Trophoblast cell (in vitro differentiated cells and primary cell): ENCODE measurements at regions not wholly inside any gene's neighbourhood (a gene's known extent, or its start where the extent isn't known, plus 50 kb on each side); places are given as distances from the start of the nearest gene placed in this dataset.

Source experiments
- DNase-seq, 2 donors: peaks; one replicate each; pipeline ENCODE4 v3.0.0-alpha.2; 2016
- H2AFZ ChIP-seq: 2 replicates; pipeline ENCODE4 v1.6.1; 2013; ENCODE audit warnings: low read length, moderate library complexity, mild to moderate bottlenecking; ENCODE audit not compliant: insufficient read depth, poor library complexity
- H2AK5ac ChIP-seq: 2 replicates; pipeline ENCODE4 v1.6.1; 2013; ENCODE audit warnings: mild to moderate bottlenecking, low read length
- H2BK120ac ChIP-seq: 2 replicates; pipeline ENCODE4 v1.6.1; 2013; ENCODE audit warnings: low read length, mild to moderate bottlenecking, moderate library complexity; ENCODE audit not compliant: insufficient read depth, poor library complexity
- H2BK12ac ChIP-seq: 2 replicates; pipeline ENCODE4 v1.6.1; 2013; ENCODE audit warnings: mild to moderate bottlenecking, low read length, moderate library complexity
- H2BK5ac ChIP-seq: 2 replicates; pipeline ENCODE4 v1.6.1; 2013; ENCODE audit warnings: low read length, low read depth, moderate library complexity, mild to moderate bottlenecking; ENCODE audit not compliant: poor library complexity
- H3K14ac ChIP-seq: 2 replicates; pipeline ENCODE4 v1.6.1; 2013; ENCODE audit warnings: mild to moderate bottlenecking, low read length
- H3K18ac ChIP-seq: 2 replicates; pipeline ENCODE4 v1.6.1; 2013; ENCODE audit warnings: mild to moderate bottlenecking, low read length
- H3K23ac ChIP-seq: 2 replicates; pipeline ENCODE4 v1.6.1; 2013; ENCODE audit warnings: low read length
- H3K27ac ChIP-seq: 2 replicates; pipeline ENCODE4 v1.5.1; 2013; ENCODE audit warnings: low read depth, mild to moderate bottlenecking, inconsistent platforms, low read length, moderate library complexity
- H3K27me3 ChIP-seq: 2 replicates; pipeline ENCODE4 v1.6.1; 2013; ENCODE audit warnings: inconsistent platforms, mild to moderate bottlenecking, low read length, moderate library complexity; ENCODE audit not compliant: insufficient read depth
- H3K36me3 ChIP-seq, 2 experiments: 1 replicate in 1 of 2; 2 replicates in 1 of 2; pipeline ENCODE4 v1.6.1; 2013; ENCODE audit warnings: low read length in 2 of 2, mild to moderate bottlenecking in 2 of 2, moderate library complexity in 1 of 2; ENCODE audit not compliant: insufficient read depth in 2 of 2, control insufficient read depth in 1 of 2
- H3K4ac ChIP-seq: 2 replicates; pipeline ENCODE4 v1.6.1; 2013; ENCODE audit warnings: low read depth, mild to moderate bottlenecking, low read length, moderate library complexity
- H3K4me1 ChIP-seq, 2 experiments: 1 replicate in 1 of 2; 2 replicates in 1 of 2; pipeline ENCODE4 v1.6.1; 2013; ENCODE audit warnings: low read length in 2 of 2, mild to moderate bottlenecking in 2 of 2, moderate library complexity in 1 of 2; ENCODE audit not compliant: insufficient read depth in 2 of 2, control insufficient read depth in 1 of 2
- H3K4me2 ChIP-seq: 2 replicates; pipeline ENCODE4 v1.6.1; 2013; ENCODE audit warnings: inconsistent platforms, mild to moderate bottlenecking, low read length, moderate library complexity
- H3K4me3 ChIP-seq: 2 replicates; pipeline ENCODE4 v1.5.1; 2013; ENCODE audit warnings: mild to moderate bottlenecking, low read depth, low read length, inconsistent platforms
- H3K79me1 ChIP-seq: one replicate; pipeline ENCODE4 v1.6.1; 2013; ENCODE audit warnings: low read length
- H3K79me2 ChIP-seq: 2 replicates; pipeline ENCODE4 v1.6.1; 2013; ENCODE audit warnings: low read length, mild to moderate bottlenecking; ENCODE audit not compliant: control insufficient read depth, insufficient read depth, poor library complexity
- H3K9ac ChIP-seq: 2 replicates; pipeline ENCODE4 v1.6.1; 2013; ENCODE audit warnings: mild to moderate bottlenecking, low read length
- H3K9me3 ChIP-seq: 2 replicates; pipeline ENCODE4 v1.6.1; 2013; ENCODE audit warnings: low read depth, mild to moderate bottlenecking, control low read depth, inconsistent platforms, low read length; ENCODE audit not compliant: insufficient read depth
- H4K12ac ChIP-seq: 2 replicates; pipeline ENCODE4 v1.6.1; 2013; ENCODE audit warnings: low read depth, mild to moderate bottlenecking, low read length, moderate library complexity
- H4K8ac ChIP-seq: 2 replicates; pipeline ENCODE4 v1.6.1; 2013; ENCODE audit warnings: low read depth, mild to moderate bottlenecking, low read length, moderate library complexity
- H4K91ac ChIP-seq: one replicate; pipeline ENCODE4 v1.6.1; 2013; ENCODE audit warnings: low read depth, mild to moderate bottlenecking, low read length, moderate library complexity
- WGBS: extraction: QIAGEN DNeasy Blood & Tissue Kit; methylation state at CpG from one replicate; pipeline ENCODE4 v1.1.7; 2013; ENCODE audit warnings: missing lambda C conversion rate; ENCODE audit not compliant: insufficient read length, insufficient coverage; ENCODE audit errors: extremely low coverage; 5-methylcytosine and 5-hydroxymethylcytosine counted together

DNA sequence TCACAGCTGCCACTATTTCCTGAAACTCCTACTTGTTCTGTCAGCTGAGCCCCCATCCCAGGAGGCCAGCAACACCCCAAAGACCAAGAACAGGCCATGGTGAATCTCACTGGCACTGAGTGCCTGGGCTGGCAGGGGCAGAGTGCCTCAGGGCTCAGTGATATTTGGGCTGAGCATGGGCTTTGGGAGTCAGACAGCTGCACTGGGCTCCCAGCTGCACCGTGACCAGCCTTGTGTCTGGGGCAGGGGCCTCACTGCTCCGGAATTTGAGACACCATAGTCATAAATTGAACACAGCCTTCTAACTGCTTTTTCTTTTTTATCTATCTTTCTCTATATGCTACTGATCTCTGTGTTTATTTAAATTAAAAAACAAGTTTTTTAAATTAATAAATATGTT, 1744.2 kb downstream of the TP53TG3F start:
- Histone ChIP-seq H4K91ac (no peak overlapping the region), H3K79me1 (no peaks in the 10 kb centered on the region)
- WGBS, result no CpG with 5 or more reads among the region's 2 CpGs

DNA sequence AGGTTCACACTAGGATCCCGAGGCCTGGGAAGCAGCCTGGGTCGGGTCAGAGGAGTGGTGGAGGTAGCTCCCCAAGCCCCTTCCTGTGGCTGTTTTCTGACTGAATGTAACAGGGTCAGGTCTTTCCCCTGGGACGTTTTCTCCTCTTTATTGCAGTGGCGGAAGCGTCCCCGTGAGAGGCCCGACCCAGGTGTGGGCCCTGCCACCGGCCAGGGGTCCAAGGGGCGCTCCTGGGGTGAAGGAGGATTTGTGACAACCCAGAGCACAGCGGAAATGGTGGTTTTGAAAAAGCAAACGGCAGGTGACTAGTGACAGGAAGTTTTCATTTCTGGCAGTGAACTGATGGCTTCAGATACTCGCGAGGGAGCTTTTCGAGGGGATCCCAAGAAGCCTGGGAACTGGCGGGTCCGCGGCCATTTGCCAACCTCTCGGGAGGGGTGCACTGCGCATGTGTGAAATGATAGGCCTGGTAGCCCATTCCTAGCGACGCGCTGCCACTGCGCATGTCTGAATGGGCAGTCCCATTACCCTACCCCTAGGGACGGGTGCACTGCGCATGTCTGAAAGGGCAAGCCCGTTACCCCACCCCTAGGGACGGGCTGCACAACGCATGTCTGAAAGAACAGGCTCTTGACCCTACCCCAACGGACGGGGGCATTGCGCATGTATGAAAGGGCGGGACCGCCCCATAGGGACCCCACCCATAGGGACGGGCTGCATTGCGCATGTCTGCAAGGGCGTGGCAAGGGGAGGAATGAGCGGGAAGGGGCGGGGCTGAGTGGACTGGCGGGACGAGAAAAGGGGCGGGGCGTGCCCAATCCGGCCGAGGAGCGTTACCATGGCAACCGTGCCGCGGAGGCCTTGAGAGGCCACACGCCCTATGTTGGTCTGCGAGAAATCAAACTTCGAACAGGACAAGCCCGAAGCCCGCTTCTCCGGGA, 1747.9 kb downstream of the TP53TG3F start:
- Histone ChIP-seq H3K14ac (no peak overlapping the region), H3K27me3 (no peaks in the 10 kb centered on the region), H3K4me2 (no peak overlapping the region), H3K4me1 (no peaks in the 10 kb centered on the region), H4K8ac (no peak overlapping the region), H3K36me3 (no peaks in the 10 kb centered on the region), H2BK12ac (no peak overlapping the region), H3K4me3 (no peak overlapping the region), H3K79me2 (no peaks in the 10 kb centered on the region), H3K4ac (no peak overlapping the region), H4K91ac (no peak overlapping the region), H3K23ac (no peak overlapping the region), H3K9ac (peak overlapping the region; percentile 72), H2AFZ (no peak overlapping the region), H2BK120ac (no peak overlapping the region), H3K27ac (no peak overlapping the region), H4K12ac (no peak overlapping the region), H2AK5ac (no peak overlapping the region), H3K79me1 (no peaks in the 10 kb centered on the region), H3K9me3 (peaks cover 38% of the 10 kb centered on the region), H2BK5ac (no peak overlapping the region), H3K18ac (no peak overlapping the region)
- peak in 1 of 2 donors; percentile 0 for DNase-seq
- no CpG with 5 or more reads among the region's 54 CpGs for WGBS

More for the DNA sequence above, 1744.2 kb downstream of the TP53TG3F start:
- Histone ChIP-seq H2AFZ (no peak overlapping the region), H3K4me3 (no peak overlapping the region), H3K79me2 (no peaks in the 10 kb centered on the region), H3K4ac (no peak overlapping the region), H3K23ac (no peak overlapping the region), H3K4me1 (no peaks in the 10 kb centered on the region), H3K27ac (no peak overlapping the region), H4K12ac (no peak overlapping the region), H3K18ac (no peak overlapping the region), H3K4me2 (no peak overlapping the region), H2BK5ac (no peak overlapping the region), H4K8ac (no peak overlapping the region), H3K9me3 (peaks cover 57% of the 10 kb centered on the region), H2BK120ac (no peak overlapping the region), H3K14ac (no peak overlapping the region), H2AK5ac (no peak overlapping the region), H3K9ac (no peak overlapping the region), H2BK12ac (no peak overlapping the region), H3K27me3 (no peaks in the 10 kb centered on the region), H3K36me3 (no peaks in the 10 kb centered on the region)
- DNase-seq, result no peak

DNA sequence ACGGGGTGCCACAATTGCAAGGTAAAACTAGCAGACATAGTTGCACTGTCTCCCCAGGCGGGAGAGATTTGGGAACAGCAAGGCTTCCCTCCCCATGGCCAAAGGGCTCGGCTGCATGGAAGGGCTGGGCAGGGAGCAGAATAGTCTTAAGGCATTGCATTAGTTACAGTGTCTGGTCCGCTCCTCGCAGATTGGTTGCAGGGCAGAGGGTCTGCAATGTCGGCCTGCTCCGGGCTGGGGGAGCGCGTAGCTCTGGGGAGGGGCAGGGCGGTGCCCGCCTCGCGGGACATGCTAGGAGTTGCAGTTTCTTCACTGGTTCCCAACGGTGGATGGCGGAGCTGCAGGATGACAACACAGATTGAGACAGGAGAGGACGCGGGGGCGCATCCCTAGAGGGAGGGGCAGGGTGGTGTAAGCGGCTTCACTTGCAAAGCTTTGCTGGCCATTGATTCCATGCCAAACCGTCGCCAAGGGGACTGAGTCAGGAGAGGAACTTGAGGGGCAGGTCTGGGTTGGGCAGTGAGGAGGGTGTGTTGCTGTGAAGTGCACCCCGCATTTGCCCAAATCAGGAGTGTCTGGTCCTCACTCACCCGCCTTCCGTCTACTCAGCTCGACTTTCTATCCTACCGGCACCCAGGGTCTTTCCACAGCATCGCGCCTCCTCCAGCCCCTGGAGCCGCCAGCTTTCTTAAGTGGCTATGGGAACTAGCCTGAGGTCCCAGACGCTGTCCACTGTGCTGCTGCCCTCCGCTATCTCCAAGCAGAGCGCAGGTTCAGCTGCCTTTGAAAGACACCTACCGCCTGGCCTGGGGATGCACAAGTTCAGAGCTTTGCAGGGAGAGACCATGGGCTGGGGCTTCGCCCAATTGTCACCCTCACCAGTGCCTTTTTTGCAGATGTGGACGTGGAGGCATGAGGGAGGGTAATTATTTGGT, 1748.9 kb downstream of the TP53TG3F start:
- no peaks in the 10 kb centered on the region for H3K36me3 ChIP-seq
- no peak overlapping the region for H4K8ac ChIP-seq
- no peak overlapping the region for H3K14ac ChIP-seq
- H3K23ac ChIP-seq, result no peak overlapping the region
- no peaks in the 10 kb centered on the region for H3K79me2 ChIP-seq
- WGBS, result no CpG with 5 or more reads among the region's 35 CpGs
- H3K27ac ChIP-seq, result no peak overlapping the region
- no peak overlapping the region for H4K91ac ChIP-seq
- H3K18ac ChIP-seq, result no peak overlapping the region
- H2AFZ ChIP-seq, result no peak overlapping the region
- no peak for DNase-seq
- no peak overlapping the region for H3K9ac ChIP-seq
- H3K27me3 ChIP-seq, result no peaks in the 10 kb centered on the region
- H3K9me3 ChIP-seq, result peaks cover 31% of the 10 kb centered on the region
- no peak overlapping the region for H2BK5ac ChIP-seq
- no peaks in the 10 kb centered on the region for H3K79me1 ChIP-seq
- no peak overlapping the region for H4K12ac ChIP-seq
- no peak overlapping the region for H3K4ac ChIP-seq
- H2BK120ac ChIP-seq, result no peak overlapping the region
- H3K4me3 ChIP-seq, result no peak overlapping the region
- H3K4me2 ChIP-seq, result no peak overlapping the region
- H3K4me1 ChIP-seq, result no peaks in the 10 kb centered on the region
- no peak overlapping the region for H2AK5ac ChIP-seq
- no peak overlapping the region for H2BK12ac ChIP-seq

DNA sequence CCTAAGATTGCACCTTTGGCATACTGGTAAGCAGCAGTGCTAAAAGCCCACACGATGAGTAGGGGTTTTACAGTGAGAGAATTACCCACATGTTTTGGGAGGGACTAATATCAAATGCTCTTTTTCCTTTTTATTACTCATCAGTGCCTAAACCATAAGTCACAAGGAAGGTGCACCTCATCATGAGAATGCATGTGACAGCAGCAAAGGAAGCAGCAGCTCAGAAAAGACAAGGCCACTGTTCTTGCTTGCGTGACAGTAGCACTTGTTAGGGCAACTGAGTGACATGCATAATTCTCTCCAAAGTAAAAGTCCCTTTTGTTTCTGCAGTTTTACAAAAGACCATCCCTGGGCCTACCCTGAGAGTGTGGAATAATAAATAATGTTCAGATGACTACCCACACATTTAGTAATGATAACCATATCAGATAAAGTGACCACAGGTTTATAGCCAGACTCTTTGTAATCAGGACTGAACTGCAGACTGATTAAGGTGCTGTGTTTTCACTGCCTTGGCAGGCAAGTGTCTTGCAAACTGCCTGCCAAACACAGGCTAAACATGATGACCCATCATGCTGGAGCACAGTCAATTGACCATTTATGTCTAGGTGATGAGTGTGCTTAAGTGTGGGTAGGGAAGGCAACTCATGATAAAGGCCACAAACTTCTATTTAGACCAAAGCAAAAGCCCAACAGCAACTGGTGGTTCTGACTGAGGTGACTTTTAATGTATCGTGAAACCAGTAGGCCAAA, 1751.4 kb downstream of the TP53TG3F start:
- H3K4ac ChIP-seq, result no peak overlapping the region
- H2BK12ac ChIP-seq, result no peak overlapping the region
- no peaks in the 10 kb centered on the region for H3K79me1 ChIP-seq
- H2BK120ac ChIP-seq, result no peak overlapping the region
- no peaks in the 10 kb centered on the region for H3K27me3 ChIP-seq
- H3K9ac ChIP-seq, result no peak overlapping the region
- no peak overlapping the region for H2AK5ac ChIP-seq
- no peak overlapping the region for H3K18ac ChIP-seq
- no peaks in the 10 kb centered on the region for H3K79me2 ChIP-seq
- WGBS, result no CpG with 5 or more reads among the region's 3 CpGs
- H4K8ac ChIP-seq, result no peak overlapping the region
- no peaks in the 10 kb centered on the region for H3K36me3 ChIP-seq
- H3K4me2 ChIP-seq, result no peak overlapping the region
- no peak for DNase-seq
- H3K27ac ChIP-seq, result no peak overlapping the region
- no peak overlapping the region for H3K23ac ChIP-seq
- no peak overlapping the region for H2AFZ ChIP-seq
- peaks cover 33% of the 10 kb centered on the region for H3K9me3 ChIP-seq
- H3K4me1 ChIP-seq, result no peaks in the 10 kb centered on the region
- H4K91ac ChIP-seq, result no peak overlapping the region
- no peak overlapping the region for H3K14ac ChIP-seq
- H3K4me3 ChIP-seq, result no peak overlapping the region
- no peak overlapping the region for H4K12ac ChIP-seq
- H2BK5ac ChIP-seq, result no peak overlapping the region
